HepG2 (cell line): ENCODE measurements at regions not wholly inside any gene's neighbourhood (a gene's known extent, or its start where the extent isn't known, plus 50 kb on each side); places are given as distances from the start of the nearest gene placed in this dataset.

ENCODE experiments used
- ATAC-seq: fragments of 200-7000 bp; cut with Tn5 transposase; 3 replicates; pipeline ENCODE4 v1.9.1; 2020; ENCODE audit warnings: mild to moderate bottlenecking, moderate library complexity
- BruUV-seq: library from RNA; stranded (reverse); fragments of 400-500 nt; replicated peaks from 2 replicates; lab custom pipeline; 2021; lab: Mats Ljungman, UMichigan
- CTCF ChIA-PET: fragments of 300-600 bp; formaldehyde crosslinking; extraction: SDS; loops from one replicate; lab custom pipeline; 2021; ENCODE audit warnings: low total read pairs, inconsistent platforms, low intra/inter-chr PET ratio; lab: Yijun Ruan, JAX
- POLR2A ChIA-PET: fragments of 350-600 bp; sonication (Branson Sonifier 250); formaldehyde crosslinking; loops from one replicate; lab custom pipeline; 2020; ENCODE audit warnings: antibody characterized with exemption, inconsistent platforms; lab: Yijun Ruan, JAX
- DNase-seq: peaks from one replicate; pipeline ENCODE4 v3.0.0-alpha.2; 2015; ENCODE audit warnings: low spot score
- FAIRE-seq: peaks from 3 replicates; lab custom pipeline; 2011; peaks lifted over from hg19 to GRCh38; lab: Jason Lieb, UNC
- H2AFZ ChIP-seq: one replicate; pipeline ENCODE4 v1.6.1; 2011; ENCODE audit warnings: low read length, inconsistent platforms
- H3K27ac ChIP-seq: fragments of 300-600 bp; 3 replicates; pipeline ENCODE4 v1.8.0; 2011; ENCODE audit warnings: mixed run types, mild to moderate bottlenecking, mixed read lengths, low read length, inconsistent platforms; ENCODE audit not compliant: insufficient read depth; ENCODE audit errors: extremely low read length
- H3K27me3 ChIP-seq, 2 experiments: fragments of 200-600 bp in 1 of 2; 2 replicates in 1 of 2; 3 replicates in 1 of 2; pipeline versions ENCODE4 v1.6.0 to v1.8.0; 2011; ENCODE audit warnings: low read length in 2 of 2, mild to moderate bottlenecking in 2 of 2, moderate library complexity in 2 of 2, inconsistent platforms in 1 of 2; ENCODE audit not compliant: insufficient read depth in 2 of 2, control insufficient read depth in 1 of 2
- H3K36me3 ChIP-seq, 2 experiments: fragments of 200-600 bp in 1 of 2; replicated peaks in 1 of 2; 2 replicates in 1 of 2; 3 replicates in 1 of 2; pipeline versions ENCODE4 v1.5.1 to v1.8.0; 2011; ENCODE audit warnings: low read length in 2 of 2, inconsistent platforms in 1 of 2; ENCODE audit not compliant: insufficient read depth in 2 of 2, control insufficient read depth in 1 of 2
- H3K4me1 ChIP-seq: 2 replicates; pipeline ENCODE4 v1.5.1; 2012; ENCODE audit warnings: low read length, inconsistent platforms; ENCODE audit not compliant: insufficient read depth
- H3K4me2 ChIP-seq: 2 replicates; pipeline ENCODE4 v1.6.0; 2011; ENCODE audit warnings: low read depth, low read length, inconsistent platforms
- H3K4me3 ChIP-seq, 3 experiments: fragments of 200-600 bp in 1 of 3; sonication (generic), shearing (Covaris generic) in 1 of 3; replicated peaks in 1 of 3; 2 replicates each; pipeline ENCODE4 v1.5.1; 2011 to 2016; ENCODE audit warnings: low read length in 3 of 3, inconsistent platforms in 2 of 3, low read depth in 2 of 3, mild to moderate bottlenecking in 2 of 3, control low read depth in 1 of 3, mixed read lengths in 1 of 3; ENCODE audit not compliant: insufficient read depth in 1 of 3
- H3K79me2 ChIP-seq: one replicate; pipeline ENCODE4 v1.6.1; 2011; ENCODE audit warnings: low read length, inconsistent platforms; ENCODE audit not compliant: insufficient read depth
- H3K9ac ChIP-seq: 2 replicates; pipeline ENCODE4 v1.6.0; 2011; ENCODE audit warnings: mild to moderate bottlenecking, low read depth, low read length, inconsistent platforms; ENCODE audit not compliant: insufficient read depth
- H3K9me3 ChIP-seq: 2 replicates; pipeline ENCODE4 v1.5.1; 2012; ENCODE audit warnings: mild to moderate bottlenecking, low read length
- H4K20me1 ChIP-seq: 2 replicates; pipeline ENCODE4 v1.6.0; 2011; ENCODE audit warnings: inconsistent platforms, mild to moderate bottlenecking, low read length, moderate library complexity; ENCODE audit not compliant: insufficient read depth
- BCLAF1 ChIP-seq: fragments of 450-650 bp; IDR thresholded peaks from 2 replicates; pipeline ENCODE4 v1.6.1; 2017; ENCODE audit warnings: mild to moderate bottlenecking
- BHLHE40 ChIP-seq: IDR thresholded peaks from 2 replicates; pipeline ENCODE4 v1.6.1; 2011; ENCODE audit warnings: low read length, improper control_type of control experiment
- CBX2 ChIP-seq, 2 experiments: fragments of 200-600 bp in 1 of 2; sonication (generic); formaldehyde crosslinking in 1 of 2; IDR thresholded peaks; 2 replicates each; pipeline versions ENCODE4 v1.7.0 to v1.8.1; 2018 to 2022; ENCODE audit warnings: low read depth in 2 of 2, low read length in 1 of 2, mild to moderate bottlenecking in 1 of 2, missing genetic modification reagents in 1 of 2
- SNAPC5 ChIP-seq: sonication (generic); formaldehyde crosslinking; IDR thresholded peaks from 2 replicates; pipeline ENCODE4 v1.8.1; 2023; ENCODE audit warnings: mild to moderate bottlenecking, missing genetic modification reagents, borderline replicate concordance
- SP1 ChIP-seq, 2 experiments: fragments of 450-650 bp in 1 of 2; sonication (generic) in 1 of 2; formaldehyde crosslinking in 1 of 2; IDR thresholded peaks; 2 replicates each; pipeline versions ENCODE4 v1.4.0 to v1.6.1; 2016 to 2020; ENCODE audit warnings: missing genetic modification reagents in 1 of 2
- THYN1 ChIP-seq: sonication (generic); formaldehyde crosslinking; IDR thresholded peaks from 2 replicates; pipeline ENCODE4 v1.8.1; 2023; ENCODE audit warnings: low read depth, mild to moderate bottlenecking, moderate library complexity, missing genetic modification reagents, borderline replicate concordance
- ZBTB26 ChIP-seq: IDR thresholded peaks from 2 replicates; pipeline ENCODE4 v1.6.1; 2016; ENCODE audit warnings: missing compliant biosample characterization, missing genetic modification reagents, borderline replicate concordance
- ZNF724P ChIP-seq: sonication (generic); formaldehyde crosslinking; IDR thresholded peaks from 2 replicates; pipeline ENCODE4 v1.8.0; 2022; ENCODE audit warnings: missing genetic modification reagents, borderline replicate concordance
- WGBS: methylation state at CpG from one replicate; pipeline ENCODE4 v1.1.6; 2017; ENCODE audit warnings: low lambda C conversion rate; 5-methylcytosine and 5-hydroxymethylcytosine counted together
- in situ Hi-C: cut with HindIII; loops from 2 replicates; pipeline ENCODE4 v1.10.0; 2017; ENCODE audit warnings: low pct_unique_long_range_greater_than_20kb; ENCODE audit not compliant: extremely low pct_ligation_motif_present
- intact Hi-C: fragments of 100-400 bp; cut with micrococcal nuclease; formaldehyde crosslinking; loops from one replicate; pipeline ENCODE4 v1.10.0; 2022; ENCODE audit not compliant: unreplicated experiment

- H3K79me2 ChIP-seq = no peaks in the 10 kb centered on the region
- CTCF ChIA-PET = no interaction called here
- H3K4me3 ChIP-seq = no peak overlapping the region
- no peak for FAIRE-seq
- WGBS = 55% methylated on average over 8 of the region's 8 CpGs
- no peaks in the 10 kb centered on the region for H3K36me3 ChIP-seq
- TF ChIP-seq BHLHE40 (no peak), SNAPC5 (CRISPR knock-in tag) (no peak), THYN1 (no peak), SP1 (IDR thresholded peaks at IDR 0.05) (no peak), SP1 (CRISPR knock-in tag; IDR thresholded peaks at IDR 0.05) (no peak), BCLAF1 (no peak), ZNF724P (CRISPR knock-in tag) (no peak), ZBTB26 (CRISPR knock-in tag) (no peak), CBX2 (IDR thresholded peaks at IDR 0.05; ENCODE audit: low read depth, low read length) (no peak), CBX2 (CRISPR knock-in tag; IDR thresholded peaks at IDR 0.05; ENCODE audit: low read depth) (no peak)
- H4K20me1 ChIP-seq = no peaks in the 10 kb centered on the region
- no peak overlapping the region for H3K4me2 ChIP-seq
- no peak for ATAC-seq
- H2AFZ ChIP-seq = no peak overlapping the region
- no peak for DNase-seq
- no peaks in the 10 kb centered on the region for H3K9me3 ChIP-seq
- peaks cover 0 to 1% of the 10 kb centered on the region in 2 experiments; a peak in 3 of 5 replicates for H3K27me3 ChIP-seq
- no peak overlapping the region for H3K27ac ChIP-seq
- in situ Hi-C loops (loop anchor here (5.0 to 10.0 kb wide), 2 partner anchors 543 to 790 kb away; partner anchors contain the start of gene FUT8), intact Hi-C loops (loop anchor here (2.0 to 5.0 kb wide), 2 partner anchors 115 to 545 kb away; partner anchors contain the start of gene FUT8)
- BruUV-seq = no TSS peak
- POLR2A ChIA-PET = no interaction called here
- no peak overlapping the region for H3K9ac ChIP-seq
- H3K4me1 ChIP-seq = no peaks in the 10 kb centered on the region
Observed at GRCh38 chr14:65957631-65958205, 528.5 kb upstream of the CCDC196 start.
